ENCODE measurements at regions not wholly inside any gene's neighbourhood (a gene's known extent, or its start where the extent isn't known, plus 50 kb on each side); places are given as distances from the start of the nearest gene placed in this dataset.

GRCh38 chr2:136207030-136207623 lies 89.2 kb upstream of the CXCR4 start:
- peak in 2 of 3 donors; percentile 58 to 83 for DNase-seq (ENCODE audit: low read depth in 2 of 3, low spot score in 2 of 3)

- DNase-seq (ENCODE audit: low read depth in 2 of 3, low spot score in 2 of 3), result peak in 1 of 3 donors; percentile 18
Observed at GRCh38 chr2:136206613-136207012, 88.7 kb upstream of the CXCR4 start.

- peak in 1 of 3 donors; percentile 21 for DNase-seq (ENCODE audit: low read depth in 2 of 3, low spot score in 2 of 3)
Observed at GRCh38 chr2:136205615-136206014, 87.7 kb upstream of the CXCR4 start.

GRCh38 chr2:136204971-136205370 lies 87.0 kb upstream of the CXCR4 start:
- no peak for DNase-seq (ENCODE audit: low read depth in 2 of 3, low spot score in 2 of 3)

GRCh38 chr2:136195226-136195625 lies 77.3 kb upstream of the CXCR4 start:
- no peak for DNase-seq (ENCODE audit: low read depth in 2 of 3, low spot score in 2 of 3)

- DNase-seq (ENCODE audit: low read depth in 2 of 3, low spot score in 2 of 3), result no peak
Observed at GRCh38 chr2:136191041-136191440, 73.1 kb upstream of the CXCR4 start.

- no peak for DNase-seq (ENCODE audit: low read depth in 2 of 3, low spot score in 2 of 3)
Observed at GRCh38 chr2:136189221-136189782, 71.4 kb upstream of the CXCR4 start.

- DNase-seq (ENCODE audit: low read depth in 2 of 3, low spot score in 2 of 3), result no peak
Observed at GRCh38 chr2:136188086-136188485, 70.1 kb upstream of the CXCR4 start.

- no peak for DNase-seq (ENCODE audit: low read depth in 2 of 3, low spot score in 2 of 3)
Observed at GRCh38 chr2:136185981-136186776, 68.2 kb upstream of the CXCR4 start.

- DNase-seq (ENCODE audit: low read depth in 2 of 3, low spot score in 2 of 3), result no peak
Observed at GRCh38 chr2:136183097-136183496, 65.1 kb upstream of the CXCR4 start.

- no peak for DNase-seq (ENCODE audit: low read depth in 2 of 3, low spot score in 2 of 3)
Observed at GRCh38 chr2:136182315-136182714, 64.4 kb upstream of the CXCR4 start.

GRCh38 chr2:136179602-136179975 lies 61.6 kb upstream of the CXCR4 start:
- no peak for DNase-seq (ENCODE audit: low read depth in 2 of 3, low spot score in 2 of 3)

GRCh38 chr2:136178941-136179601 lies 61.1 kb upstream of the CXCR4 start:
- no peak for DNase-seq (ENCODE audit: low read depth in 2 of 3, low spot score in 2 of 3)

GRCh38 chr2:136175868-136176267 lies 57.9 kb upstream of the CXCR4 start:
- no peak for DNase-seq (ENCODE audit: low read depth in 2 of 3, low spot score in 2 of 3)

- DNase-seq (ENCODE audit: low read depth in 2 of 3, low spot score in 2 of 3), result no peak
Observed at GRCh38 chr2:136175466-136175865, 57.5 kb upstream of the CXCR4 start.

- DNase-seq (ENCODE audit: low read depth in 2 of 3, low spot score in 2 of 3), result peak in 2 of 3 donors; percentile 59 to 91
Observed at GRCh38 chr2:136173126-136173525, 55.2 kb upstream of the CXCR4 start.

- peak in 1 of 3 donors; percentile 30 for DNase-seq (ENCODE audit: low read depth in 2 of 3, low spot score in 2 of 3)
Observed at GRCh38 chr2:136171223-136171622, 53.3 kb upstream of the CXCR4 start.

GRCh38 chr2:136168720-136169119 lies 50.8 kb upstream of the CXCR4 start:
- DNase-seq (ENCODE audit: low read depth in 2 of 3, low spot score in 2 of 3), result peak in 1 of 3 donors; percentile 45

GRCh38 chr2:136167721-136168475 lies 49.9 kb upstream of the CXCR4 start:
- DNase-seq (ENCODE audit: low read depth in 2 of 3, low spot score in 2 of 3), result no peak

Measured in hematopoietic multipotent progenitor cell (in vitro differentiated cells).